ENCODE measurements at regions not wholly inside any gene's neighbourhood (a gene's known extent, or its start where the extent isn't known, plus 50 kb on each side); places are given as distances from the start of the nearest gene placed in this dataset.

- Histone ChIP-seq H3K4me3 (ENCODE audit: low read length) (no peak overlapping the region), H3K27ac (ENCODE audit: low read length) (no peak overlapping the region), H3K79me2 (ENCODE audit: low read length) (no peaks in the 10 kb centered on the region), H3K9me3 (ENCODE audit: low read length) (no peaks in the 10 kb centered on the region), H3F3A (ENCODE audit: low read length, unreplicated experiment) (no peaks in the 10 kb centered on the region), H3K9ac (ENCODE audit: low read length) (no peak overlapping the region), H3K4me1 (ENCODE audit: insufficient read depth, low read length) (no peaks in the 10 kb centered on the region), H3K4me2 (ENCODE audit: low read length) (no peak overlapping the region), H3K36me3 (ENCODE audit: low read depth, low read length) (no peaks in the 10 kb centered on the region), H2AFZ (ENCODE audit: low read length) (no peak overlapping the region), H4K20me1 (ENCODE audit: low read length) (no peaks in the 10 kb centered on the region), H3K27me3 (ENCODE audit: low read length) (no peaks in the 10 kb centered on the region), H3K9me2 (replicated peaks; ENCODE audit: low read length) (no peaks in the 10 kb centered on the region)
- CTCF ChIA-PET, result no interaction called here
- intact Hi-C loops (cut with micrococcal nuclease), result no loop called here
- no peak for ATAC-seq
- TF ChIP-seq EZH2 (IDR thresholded peaks at IDR 0.05; ENCODE audit: low read length, unreplicated experiment), result no peak
- no peak for TF ChIP-seq EZH2phosphoT487 (IDR thresholded peaks at IDR 0.05; ENCODE audit: borderline replicate concordance, low read length)
- TF ChIP-seq CTCF (conservative IDR thresholded peaks at IDR 0.05; ENCODE audit: low read depth, low read length), result no peak
- BruUV-seq (replicated peaks), result no TSS peak
- POLR2A ChIA-PET (ENCODE audit: unreplicated experiment), result no interaction called here
- no peak for DNase-seq
Observed at GRCh38 chr7:136234040-136234439, 256.9 kb upstream of the MTPN start.

- Histone ChIP-seq H3K9me2 (replicated peaks; ENCODE audit: low read length) (no peaks in the 10 kb centered on the region), H3K36me3 (ENCODE audit: low read depth, low read length) (no peaks in the 10 kb centered on the region), H3K4me3 (ENCODE audit: low read length) (no peak overlapping the region), H3F3A (ENCODE audit: low read length, unreplicated experiment) (no peaks in the 10 kb centered on the region), H3K79me2 (ENCODE audit: low read length) (no peaks in the 10 kb centered on the region), H3K4me1 (ENCODE audit: insufficient read depth, low read length) (no peaks in the 10 kb centered on the region), H3K9ac (ENCODE audit: low read length) (no peak overlapping the region), H3K27me3 (ENCODE audit: low read length) (no peaks in the 10 kb centered on the region), H2AFZ (ENCODE audit: low read length) (no peak overlapping the region), H3K4me2 (ENCODE audit: low read length) (no peak overlapping the region), H3K27ac (ENCODE audit: low read length) (no peak overlapping the region), H4K20me1 (ENCODE audit: low read length) (no peaks in the 10 kb centered on the region), H3K9me3 (ENCODE audit: low read length) (no peaks in the 10 kb centered on the region)
- CTCF ChIA-PET, result no interaction called here
- ATAC-seq, result no peak
- no peak for DNase-seq
- POLR2A ChIA-PET (ENCODE audit: unreplicated experiment), result no interaction called here
- TF ChIP-seq EZH2phosphoT487 (IDR thresholded peaks at IDR 0.05; ENCODE audit: borderline replicate concordance, low read length) (no peak), CTCF (conservative IDR thresholded peaks at IDR 0.05; ENCODE audit: low read depth, low read length) (no peak), EZH2 (IDR thresholded peaks at IDR 0.05; ENCODE audit: low read length, unreplicated experiment) (no peak)
- intact Hi-C loops (cut with micrococcal nuclease), result no loop called here
- no TSS peak for BruUV-seq (replicated peaks)
Observed at GRCh38 chr7:136230210-136230609, 253.1 kb upstream of the MTPN start.

- no peak overlapping the region for H3K9ac ChIP-seq (ENCODE audit: low read length)
- H3K4me1 ChIP-seq (ENCODE audit: insufficient read depth, low read length), result no peaks in the 10 kb centered on the region
- H3K9me2 ChIP-seq (replicated peaks; ENCODE audit: low read length), result no peaks in the 10 kb centered on the region
- H3K4me2 ChIP-seq (ENCODE audit: low read length), result no peak overlapping the region
- BruUV-seq (replicated peaks), result no TSS peak
- H3K4me3 ChIP-seq (ENCODE audit: low read length), result no peak overlapping the region
- ChIA-PET POLR2A (ENCODE audit: unreplicated experiment) (no interaction called here), CTCF (no interaction called here)
- no peak for TF ChIP-seq CTCF (conservative IDR thresholded peaks at IDR 0.05; ENCODE audit: low read depth, low read length)
- no peak for TF ChIP-seq EZH2phosphoT487 (IDR thresholded peaks at IDR 0.05; ENCODE audit: borderline replicate concordance, low read length)
- no peak for TF ChIP-seq EZH2 (IDR thresholded peaks at IDR 0.05; ENCODE audit: low read length, unreplicated experiment)
- H3K9me3 ChIP-seq (ENCODE audit: low read length), result no peaks in the 10 kb centered on the region
- H4K20me1 ChIP-seq (ENCODE audit: low read length), result no peaks in the 10 kb centered on the region
- no peak for ATAC-seq
- no peak overlapping the region for H2AFZ ChIP-seq (ENCODE audit: low read length)
- no peaks in the 10 kb centered on the region for H3K36me3 ChIP-seq (ENCODE audit: low read depth, low read length)
- no peak for DNase-seq
- no peaks in the 10 kb centered on the region for H3K79me2 ChIP-seq (ENCODE audit: low read length)
- H3F3A ChIP-seq (ENCODE audit: low read length, unreplicated experiment), result no peaks in the 10 kb centered on the region
- intact Hi-C loops (cut with micrococcal nuclease), result no loop called here
- no peaks in the 10 kb centered on the region for H3K27me3 ChIP-seq (ENCODE audit: low read length)
- H3K27ac ChIP-seq (ENCODE audit: low read length), result no peak overlapping the region
Observed at GRCh38 chr7:136229790-136230189, 252.6 kb upstream of the MTPN start.
